H1 (cell line): ENCODE measurements at regions not wholly inside any gene's neighbourhood (a gene's known extent, or its start where the extent isn't known, plus 50 kb on each side); places are given as distances from the start of the nearest gene placed in this dataset.

ENCODE experiments used
- CTCF ChIA-PET: fragments of 300-600 bp; sonication (Branson Sonifier 250); formaldehyde crosslinking; loops from one replicate; lab custom pipeline; 2021; ENCODE audit not compliant: partially characterized antibody; lab: Charles Lee
- POLR2A ChIA-PET: fragments of 300-600 bp; sonication (Branson Sonifier 250); formaldehyde crosslinking; loops from one replicate; lab custom pipeline; 2021; ENCODE audit warnings: inconsistent platforms; ENCODE audit not compliant: partially characterized antibody; lab: Charles Lee
- DNase-seq, 2 experiments: peaks; one replicate each; pipeline versions ENCODE4 v3.0.0 to v3.0.0-alpha.2; 2010 to 2022; ENCODE audit warnings: low spot score in 2 of 2, low read depth in 1 of 2, mixed read lengths in 1 of 2
- FAIRE-seq: peaks from 2 replicates; lab custom pipeline; 2011; peaks lifted over from hg19 to GRCh38; lab: Jason Lieb, UNC
- H2AFZ ChIP-seq: 2 replicates; pipeline ENCODE4 v1.8.1; 2012; ENCODE audit warnings: low read length, inconsistent platforms
- H2AK5ac ChIP-seq: 2 replicates; pipeline ENCODE4 v1.6.1; 2013; ENCODE audit warnings: low read depth, low read length
- H2BK120ac ChIP-seq: replicated peaks from 2 replicates; pipeline ENCODE3; 2013; ENCODE audit warnings: low read depth, low read length, inconsistent platforms
- H2BK12ac ChIP-seq: 2 replicates; pipeline ENCODE4 v1.6.1; 2013; ENCODE audit warnings: low read depth, low read length
- H2BK15ac ChIP-seq: 2 replicates; pipeline ENCODE4 v1.6.1; 2013; ENCODE audit warnings: low read length
- H2BK20ac ChIP-seq: 2 replicates; pipeline ENCODE4 v1.6.1; 2013; ENCODE audit warnings: low read length
- H2BK5ac ChIP-seq: 2 replicates; pipeline ENCODE4 v1.6.1; 2013; ENCODE audit warnings: low read depth, low read length
- H3K14ac ChIP-seq: 2 replicates; pipeline ENCODE4 v1.6.1; 2013; ENCODE audit warnings: inconsistent platforms; ENCODE audit not compliant: insufficient read length
- H3K18ac ChIP-seq: 2 replicates; pipeline ENCODE4 v1.6.1; 2013; ENCODE audit warnings: low read length; ENCODE audit errors: extremely low read depth
- H3K23ac ChIP-seq: 2 replicates; pipeline ENCODE4 v1.6.1; 2013; ENCODE audit warnings: inconsistent platforms; ENCODE audit not compliant: insufficient read length
- H3K23me2 ChIP-seq: 2 replicates; pipeline ENCODE4 v1.6.1; 2013; ENCODE audit warnings: low read depth, low read length
- H3K27ac ChIP-seq: 2 replicates; pipeline ENCODE4 v1.6.1; 2011; ENCODE audit warnings: low read depth, low read length, inconsistent platforms
- H3K27me3 ChIP-seq, 4 experiments: replicated peaks in 1 of 4; 1 replicate in 1 of 4; 2 replicates in 3 of 4; pipeline versions ENCODE4 v1.6.1 to v1.8.1; 2011 to 2013; ENCODE audit warnings: low read length in 3 of 4, mild to moderate bottlenecking in 3 of 4, inconsistent platforms in 2 of 4, mixed read lengths in 2 of 4, moderate library complexity in 1 of 4; ENCODE audit not compliant: control insufficient read depth in 3 of 4, insufficient read depth in 3 of 4; ENCODE audit errors: extremely low read depth in 1 of 4
- H3K36me3 ChIP-seq, 4 experiments: 2 replicates each; pipeline versions ENCODE4 v1.6.1 to v1.8.1; 2011 to 2013; ENCODE audit warnings: mild to moderate bottlenecking in 4 of 4, low read length in 3 of 4, moderate library complexity in 2 of 4, control low read depth in 1 of 4, inconsistent platforms in 1 of 4; ENCODE audit not compliant: insufficient read depth in 4 of 4, control insufficient read depth in 2 of 4
- H3K4ac ChIP-seq: replicated peaks from 2 replicates; pipeline ENCODE3; 2013; ENCODE audit warnings: low read length, low read depth, mixed read lengths, inconsistent platforms; ENCODE audit not compliant: insufficient read length
- H3K4me1 ChIP-seq, 4 experiments: replicated peaks in 1 of 4; 1 replicate in 1 of 4; 2 replicates in 3 of 4; pipeline versions ENCODE4 v1.6.1 to v1.8.1; 2011 to 2013; ENCODE audit warnings: low read length in 3 of 4, inconsistent platforms in 2 of 4, mixed read lengths in 1 of 4; ENCODE audit not compliant: insufficient read depth in 4 of 4, control insufficient read depth in 3 of 4
- H3K4me2 ChIP-seq, 2 experiments: 2 replicates each; pipeline versions ENCODE4 v1.6.1 to v1.8.1; 2011 to 2013; ENCODE audit warnings: low read depth in 2 of 2, low read length in 2 of 2, control low read depth in 1 of 2, inconsistent platforms in 1 of 2, mild to moderate bottlenecking in 1 of 2; ENCODE audit not compliant: insufficient read depth in 1 of 2
- H3K4me3 ChIP-seq, 4 experiments: fragments of 200-600, 300-600 bp in 1 of 4; sonication (generic), shearing (Covaris generic), sonication (Bioruptor Twin) in 1 of 4; 2 replicates each; pipeline versions ENCODE4 v1.5.1 to v1.8.1; 2011 to 2016; ENCODE audit warnings: low read length in 4 of 4, low read depth in 3 of 4, control low read depth in 2 of 4, inconsistent platforms in 2 of 4, mild to moderate bottlenecking in 2 of 4, mixed read lengths in 1 of 4, moderate library complexity in 1 of 4; ENCODE audit not compliant: insufficient read depth in 2 of 4; ENCODE audit errors: extremely low read depth in 1 of 4
- H3K56ac ChIP-seq: replicated peaks from 2 replicates; pipeline ENCODE3; 2013; ENCODE audit warnings: low read depth, mild to moderate bottlenecking, mixed read lengths, low read length, inconsistent platforms; ENCODE audit not compliant: insufficient read length
- H3K79me1 ChIP-seq: 2 replicates; pipeline ENCODE4 v1.6.1; 2013; ENCODE audit warnings: low read depth, low read length, control low read depth
- H3K79me2 ChIP-seq, 2 experiments: 2 replicates each; pipeline versions ENCODE4 v1.6.1 to v1.8.1; 2012 to 2013; ENCODE audit warnings: low read length in 2 of 2, mild to moderate bottlenecking in 2 of 2, inconsistent platforms in 1 of 2; ENCODE audit not compliant: insufficient read depth in 2 of 2, control insufficient read depth in 1 of 2
- H3K9ac ChIP-seq, 4 experiments: replicated peaks in 1 of 4; 1 replicate in 1 of 4; 2 replicates in 3 of 4; pipeline versions ENCODE4 v1.6.1 to v1.8.1; 2011 to 2013; ENCODE audit warnings: low read depth in 3 of 4, low read length in 3 of 4, control low read depth in 2 of 4, mild to moderate bottlenecking in 2 of 4, moderate library complexity in 2 of 4, inconsistent platforms in 1 of 4; ENCODE audit errors: extremely low read depth in 1 of 4
- H3K9me3 ChIP-seq, 2 experiments: 2 replicates each; pipeline versions ENCODE4 v1.6.1 to v1.8.1; 2012 to 2013; ENCODE audit warnings: mild to moderate bottlenecking in 2 of 2, moderate library complexity in 2 of 2, control low read depth in 1 of 2, inconsistent platforms in 1 of 2, low read depth in 1 of 2, low read length in 1 of 2, mixed read lengths in 1 of 2; ENCODE audit not compliant: insufficient read depth in 2 of 2
- H4K20me1 ChIP-seq, 2 experiments: replicated peaks in 1 of 2; 2 replicates each; pipeline versions ENCODE3 to v1.8.1; 2011 to 2013; ENCODE audit warnings: inconsistent platforms in 2 of 2, low read length in 2 of 2, mild to moderate bottlenecking in 1 of 2; ENCODE audit not compliant: insufficient read depth in 2 of 2, control insufficient read depth in 1 of 2
- H4K5ac ChIP-seq: 2 replicates; pipeline ENCODE4 v1.6.1; 2013; ENCODE audit warnings: low read length, low read depth, mixed read lengths, inconsistent platforms; ENCODE audit not compliant: insufficient read length
- H4K8ac ChIP-seq: 2 replicates; pipeline ENCODE4 v1.8.0; 2013; ENCODE audit warnings: mild to moderate bottlenecking, moderate library complexity, low read length, inconsistent platforms; ENCODE audit not compliant: insufficient read depth; ENCODE audit errors: extremely low read depth
- H4K91ac ChIP-seq: replicated peaks from 2 replicates; pipeline ENCODE3; 2013; ENCODE audit warnings: low read length, mixed read lengths, inconsistent platforms; ENCODE audit not compliant: insufficient read length
- BRCA1 ChIP-seq: IDR thresholded peaks from 2 replicates; pipeline ENCODE4 v1.6.1; 2012; ENCODE audit warnings: low read depth, low read length, improper control_type of control experiment
- CBX8 ChIP-seq: fragments of 300-800, 300-1000 bp; sonication (generic); IDR thresholded peaks from 2 replicates; pipeline ENCODE4 v1.7.1; 2016; ENCODE audit warnings: low read depth, low read length, borderline replicate concordance
- GABPA ChIP-seq: IDR thresholded peaks from 2 replicates; pipeline ENCODE4 v1.6.1; 2011; ENCODE audit warnings: mild to moderate bottlenecking, low read length, moderate library complexity, borderline replicate concordance; ENCODE audit not compliant: insufficient read depth
- KDM1A ChIP-seq: fragments of 200-600, 300-600 bp; sonication (generic); IDR thresholded peaks from 2 replicates; pipeline ENCODE4 v1.7.1; 2016; ENCODE audit warnings: mild to moderate bottlenecking, low read length, borderline replicate concordance
- KDM4A ChIP-seq: IDR thresholded peaks from one replicate; pipeline ENCODE4 v1.7.1; 2012; ENCODE audit warnings: low read depth, mild to moderate bottlenecking, moderate library complexity, low read length, inconsistent platforms; ENCODE audit not compliant: severe bottlenecking
- NANOG ChIP-seq: IDR thresholded peaks from 2 replicates; pipeline ENCODE4 v1.6.1; 2011; ENCODE audit warnings: low read length, low read depth, mild to moderate bottlenecking, inconsistent platforms; ENCODE audit not compliant: insufficient read depth, poor library complexity, severe bottlenecking
- PHF8 ChIP-seq: fragments of 200-600 bp; sonication (generic); conservative IDR thresholded peaks from 2 replicates; pipeline ENCODE4 v1.7.1; 2012; ENCODE audit warnings: low read depth, mild to moderate bottlenecking, inconsistent platforms, low read length, moderate library complexity
- SIRT6 ChIP-seq: IDR thresholded peaks from one replicate; pipeline ENCODE4 v1.7.1; 2012; ENCODE audit warnings: low read length, inconsistent platforms
- SP4 ChIP-seq: IDR thresholded peaks from 2 replicates; pipeline ENCODE4 v1.6.1; 2012; ENCODE audit warnings: low read length, inconsistent platforms
- TCF12 ChIP-seq: IDR thresholded peaks from 2 replicates; pipeline ENCODE4 v1.6.1; 2011; ENCODE audit warnings: low read depth, mild to moderate bottlenecking, low read length
- TEAD4 ChIP-seq: IDR thresholded peaks from 2 replicates; pipeline ENCODE4 v1.6.1; 2012; ENCODE audit warnings: low read depth, low read length, inconsistent platforms, mixed read lengths
- USF2 ChIP-seq: IDR thresholded peaks from 2 replicates; pipeline ENCODE4 v1.6.1; 2011; ENCODE audit warnings: low read length, improper control_type of control experiment
- WGBS, 2 experiments: shearing (Covaris generic) in 1 of 2; methylation state at CpG; one replicate each; pipeline versions ENCODE4 v1.1.6 to v1.1.7; 2013 to 2015; ENCODE audit warnings: low lambda C conversion rate in 2 of 2, mixed read lengths in 2 of 2, inconsistent platforms in 1 of 2, low coverage in 1 of 2, missing lambda C conversion rate in 1 of 2; ENCODE audit not compliant: insufficient replicate concordance in 2 of 2, insufficient coverage in 1 of 2, insufficient read length in 1 of 2; ENCODE audit errors: extremely low coverage in 1 of 2, missing lambda C conversion rate in 1 of 2; 5-methylcytosine and 5-hydroxymethylcytosine counted together

- POLR2A ChIA-PET, result no interaction called here
- FAIRE-seq, result no peak
- TF ChIP-seq KDM1A (no peak), PHF8 (no peak), SIRT6 (no peak), CBX8 (no peak), TEAD4 (no peak), USF2 (no peak), GABPA (no peak), SP4 (no peak), BRCA1 (no peak), NANOG (no peak), TCF12 (no peak), KDM4A (no peak)
These were observed 121.9 kb upstream of the OR9Q1 start for GRCh38 chr11:57901756-57902155.

More at GRCh38 chr11:57901756-57902155, 121.9 kb upstream of the OR9Q1 start:
- Histone ChIP-seq H4K8ac (no peak overlapping the region), H3K36me3 (no peaks in the 10 kb centered on the region), H2BK20ac (no peak overlapping the region), H4K5ac (no peak overlapping the region), H4K91ac (no peak overlapping the region), H3K9ac (no peak overlapping the region), H3K9me3 (peaks cover 3 to 4% of the 10 kb centered on the region in 2 experiments; a peak in 3 of 4 replicates), H3K4me1 (peaks cover 0 to 3% (median 0%) of the 10 kb centered on the region in 4 experiments; a peak in 1 of 7 replicates), H3K27ac (no peak overlapping the region), H3K18ac (no peak overlapping the region), H3K23me2 (no peaks in the 10 kb centered on the region), H3K4ac (no peak overlapping the region), H2BK15ac (no peak overlapping the region), H3K4me3 (no peak overlapping the region), H3K14ac (no peak overlapping the region), H3K56ac (no peak overlapping the region), H3K27me3 (no peaks in the 10 kb centered on the region), H3K4me2 (no peak overlapping the region), H2BK120ac (no peak overlapping the region), H2BK12ac (no peak overlapping the region), H2AK5ac (no peak overlapping the region), H2AFZ (no peak overlapping the region), H2BK5ac (no peak overlapping the region), H3K79me1 (no peaks in the 10 kb centered on the region), H4K20me1 (no peaks in the 10 kb centered on the region), H3K23ac (no peak overlapping the region), H3K79me2 (no peaks in the 10 kb centered on the region)
- CTCF ChIA-PET, result interaction anchor here (1.5 kb wide), 1 partner anchor 158 kb away, joined by 4 read pairs; no protein-coding TSS in a partner anchor
- no peak for DNase-seq
- 91% methylated on average over 5 of the region's 5 CpGs; no CpG with 5 or more reads in 1 of the 2 experiments for WGBS, 2 experiments
